A673 (cell line): ENCODE measurements at regions not wholly inside any gene's neighbourhood (a gene's known extent, or its start where the extent isn't known, plus 50 kb on each side); places are given as distances from the start of the nearest gene placed in this dataset.

Experiments used
- CTCF ChIP-seq: fragments of 300-800, 200-600 bp; sonication (generic); conservative IDR thresholded peaks from 2 replicates; pipeline ENCODE4 v1.5.1; 2017; ENCODE audit warnings: low read depth, mild to moderate bottlenecking, antibody characterized with exemption, low read length, moderate library complexity, mixed read lengths
- EZH2 ChIP-seq: fragments of 200-600 bp; sonication (generic); IDR thresholded peaks from 2 replicates; pipeline ENCODE4 v1.6.1; 2017; ENCODE audit warnings: borderline replicate concordance, low read depth, mild to moderate bottlenecking, mixed read lengths, antibody characterized with exemption, low read length; ENCODE audit not compliant: poor library complexity, severe bottlenecking

GRCh38 chr13:97615266-97615665 is 181.3 kb downstream of the RAP2A start:
- TF ChIP-seq EZH2, result no peak
- no peak for TF ChIP-seq CTCF
